ENCODE measurements at regions not wholly inside any gene's neighbourhood (a gene's known extent, or its start where the extent isn't known, plus 50 kb on each side); places are given as distances from the start of the nearest gene placed in this dataset.

- Histone ChIP-seq H3K27ac (no peak overlapping the region), H3K27me3 (ENCODE audit: insufficient read depth in 3 of 3, low read length in 2 of 3) (no peaks in the 10 kb centered on the region), H3K9me3 (no peaks in the 10 kb centered on the region), H3K4me3 (no peak overlapping the region), H3K36me3 (ENCODE audit: insufficient read depth in 1 of 2, low read depth in 1 of 2) (no peaks in the 10 kb centered on the region), H3K4me1 (peaks cover 11% of the 10 kb centered on the region)
- 85 to 94% (median 88%) methylated on average over 17 to 18 of the region's 18 CpGs for WGBS, 3 donors
- intact Hi-C loops (cut with DNase I): no loop called here
- no peak for TF ChIP-seq CTCF (IDR thresholded peaks at IDR 0.05)
- ATAC-seq: no peak
- peak in 1 of 2 donors; percentile 35 for DNase-seq
Measured at GRCh38 chr7:61576-62360, 130.6 kb upstream of the FAM20C start.

GRCh38 chr7:62361-63116 lies 129.8 kb upstream of the FAM20C start:
- DNase-seq (peak in 1 of 2 donors; percentile 40), ATAC-seq (no peak)
- Histone ChIP-seq H3K36me3 (ENCODE audit: insufficient read depth in 1 of 2, low read depth in 1 of 2) (no peaks in the 10 kb centered on the region), H3K4me3 (no peak overlapping the region), H3K27me3 (ENCODE audit: insufficient read depth in 3 of 3, low read length in 2 of 3) (no peaks in the 10 kb centered on the region), H3K9me3 (no peaks in the 10 kb centered on the region), H3K27ac (no peak overlapping the region), H3K4me1 (peaks cover 11% of the 10 kb centered on the region)
- 92 to 96% (median 95%) methylated on average over 26 of the region's 26 CpGs for WGBS, 3 donors
- intact Hi-C loops (cut with DNase I): no loop called here
- TF ChIP-seq CTCF (IDR thresholded peaks at IDR 0.05): no peak

- Histone ChIP-seq H3K36me3 (ENCODE audit: insufficient read depth in 1 of 2, low read depth in 1 of 2) (no peaks in the 10 kb centered on the region), H3K4me1 (peaks cover 11% of the 10 kb centered on the region), H3K9me3 (no peaks in the 10 kb centered on the region), H3K4me3 (no peak overlapping the region), H3K27me3 (ENCODE audit: insufficient read depth in 3 of 3, low read length in 2 of 3) (no peaks in the 10 kb centered on the region), H3K27ac (no peak overlapping the region)
- DNase-seq: peak in 1 of 2 donors; percentile 39
- intact Hi-C loops (cut with DNase I): no loop called here
- no peak for ATAC-seq
- WGBS, 3 donors: 65 to 72% (median 71%) methylated on average over 5 of the region's 5 CpGs
- no peak for TF ChIP-seq CTCF (IDR thresholded peaks at IDR 0.05)
Measured at GRCh38 chr7:63117-63480, 129.3 kb upstream of the FAM20C start.

- intact Hi-C loops (cut with DNase I): no loop called here
- H3K27me3 ChIP-seq (ENCODE audit: insufficient read depth in 3 of 3, low read length in 2 of 3): no peaks in the 10 kb centered on the region
- no peak overlapping the region for H3K4me3 ChIP-seq
- no peak for TF ChIP-seq CTCF (IDR thresholded peaks at IDR 0.05)
- peaks cover 11% of the 10 kb centered on the region for H3K4me1 ChIP-seq
- WGBS, 3 donors: 23 to 38% (median 30%) methylated on average over 11 of the region's 11 CpGs
- H3K9me3 ChIP-seq: no peaks in the 10 kb centered on the region
- DNase-seq: peak in 1 of 2 donors; percentile 50
- peak in 3 of 4 donors; percentile 15 to 35 (median 29) for ATAC-seq
- no peaks in the 10 kb centered on the region for H3K36me3 ChIP-seq (ENCODE audit: insufficient read depth in 1 of 2, low read depth in 1 of 2)
- no peak overlapping the region for H3K27ac ChIP-seq
Measured at GRCh38 chr7:63521-64021, 128.8 kb upstream of the FAM20C start.
